IgD-negative memory B cell (primary cell): ENCODE measurements at regions not wholly inside any gene's neighbourhood (a gene's known extent, or its start where the extent isn't known, plus 50 kb on each side); places are given as distances from the start of the nearest gene placed in this dataset.
"Not testable (repeated sequence)": the region's sequence is repeated elsewhere in the genome, so short reads cannot be mapped to it uniquely, and the experiment has no call there.

Experiments
- H3K27ac Mint-ChIP-seq, 3 donors: one replicate each; pipeline ENCODE4 v1.8.0; 2020 to 2022; ENCODE audit warnings: mild to moderate bottlenecking in 3 of 3, mixed read lengths in 3 of 3, moderate library complexity in 1 of 3
- H3K27me3 Mint-ChIP-seq: one replicate; pipeline ENCODE4 v1.8.0; 2021; ENCODE audit warnings: mixed read lengths
- H3K36me3 Mint-ChIP-seq: one replicate; pipeline ENCODE4 v1.8.0; 2020; ENCODE audit warnings: mild to moderate bottlenecking, mixed read lengths
- H3K4me1 Mint-ChIP-seq, 3 donors: one replicate each; pipeline ENCODE4 v1.8.0; 2020 to 2022; ENCODE audit warnings: mixed read lengths in 3 of 3, mild to moderate bottlenecking in 1 of 3
- H3K4me3 Mint-ChIP-seq, 4 donors: one replicate each; pipeline ENCODE4 v1.8.0; 2020 to 2022; ENCODE audit warnings: mild to moderate bottlenecking in 4 of 4, mixed read lengths in 4 of 4, moderate library complexity in 3 of 4
- H3K9me3 Mint-ChIP-seq, 3 donors: one replicate each; pipeline ENCODE4 v1.8.0; 2020 to 2021; ENCODE audit warnings: mixed read lengths in 3 of 3, mild to moderate bottlenecking in 1 of 3

- not testable (repeated sequence) for H3K27me3 Mint-ChIP-seq, H3K4me1 Mint-ChIP-seq, H3K36me3 Mint-ChIP-seq, H3K9me3 Mint-ChIP-seq, H3K27ac Mint-ChIP-seq
- peak overlapping the region in 1 of 4 donors; percentile 22 for H3K4me3 Mint-ChIP-seq
Measured at GRCh38 chr9:41367301-41367700, 178.2 kb upstream of the ZNG1F start.

GRCh38 chr9:41361790-41362189, 172.7 kb upstream of the ZNG1F start:
- H3K27ac Mint-ChIP-seq, H3K9me3 Mint-ChIP-seq, H3K36me3 Mint-ChIP-seq: not testable (repeated sequence)

GRCh38 chr9:41359116-41359515, 170.0 kb upstream of the ZNG1F start:
- H3K9me3 Mint-ChIP-seq, H3K36me3 Mint-ChIP-seq, H3K4me1 Mint-ChIP-seq, H3K27me3 Mint-ChIP-seq: not testable (repeated sequence)
- H3K4me3 Mint-ChIP-seq = peak overlapping the region; percentile 69 to 99 (median 96)
- peak overlapping the region; percentile 75 to 96 (median 95) for H3K27ac Mint-ChIP-seq

More at GRCh38 chr9:41361790-41362189, 172.7 kb upstream of the ZNG1F start:
- not testable (repeated sequence) for H3K27me3 Mint-ChIP-seq, H3K4me1 Mint-ChIP-seq, H3K4me3 Mint-ChIP-seq

GRCh38 chr9:41358682-41359081, 169.6 kb upstream of the ZNG1F start:
- H3K9me3 Mint-ChIP-seq, H3K36me3 Mint-ChIP-seq, H3K4me1 Mint-ChIP-seq, H3K27me3 Mint-ChIP-seq: not testable (repeated sequence)
- Mint-ChIP-seq H3K4me3 (peak overlapping the region; percentile 69 to 99 (median 96)), H3K27ac (peak overlapping the region; percentile 75 to 96 (median 95))

- Mint-ChIP-seq H3K4me3 (peak overlapping the region; percentile 69 to 99 (median 86)), H3K27ac (peak overlapping the region in 2 of 3 donors; percentile 71 to 75)
- not testable (repeated sequence) for H3K9me3 Mint-ChIP-seq, H3K4me1 Mint-ChIP-seq, H3K27me3 Mint-ChIP-seq, H3K36me3 Mint-ChIP-seq
Measured at GRCh38 chr9:41357918-41358404, 168.8 kb upstream of the ZNG1F start.

GRCh38 chr9:41357350-41357748, 168.2 kb upstream of the ZNG1F start:
- H3K4me3 Mint-ChIP-seq = peak overlapping the region in 3 of 4 donors; percentile 69 to 97 (median 74)
- not testable (repeated sequence) for H3K4me1 Mint-ChIP-seq, H3K27me3 Mint-ChIP-seq, H3K36me3 Mint-ChIP-seq, H3K9me3 Mint-ChIP-seq
- H3K27ac Mint-ChIP-seq = peak overlapping the region in 1 of 3 donors; percentile 75

- peak overlapping the region in 3 of 4 donors; percentile 80 to 97 (median 95) for H3K4me3 Mint-ChIP-seq
- H3K4me1 Mint-ChIP-seq, H3K9me3 Mint-ChIP-seq, H3K36me3 Mint-ChIP-seq, H3K27me3 Mint-ChIP-seq: not testable (repeated sequence)
- H3K27ac Mint-ChIP-seq = peak overlapping the region in 2 of 3 donors; percentile 46 to 96
Measured at GRCh38 chr9:41356588-41357349, 167.7 kb upstream of the ZNG1F start.

- not testable (repeated sequence) for H3K4me1 Mint-ChIP-seq, H3K27me3 Mint-ChIP-seq, H3K36me3 Mint-ChIP-seq, H3K9me3 Mint-ChIP-seq
- Mint-ChIP-seq H3K27ac (peak overlapping the region in 2 of 3 donors; percentile 85 to 96), H3K4me3 (peak overlapping the region in 3 of 4 donors; percentile 63 to 95 (median 66))
Measured at GRCh38 chr9:41355712-41356450, 166.8 kb upstream of the ZNG1F start.

GRCh38 chr9:41354978-41355377, 165.9 kb upstream of the ZNG1F start:
- Mint-ChIP-seq H3K4me3 (peak overlapping the region; percentile 72 to 83 (median 76)), H3K27ac (peak overlapping the region in 2 of 3 donors; percentile 59 to 85)
- not testable (repeated sequence) for H3K9me3 Mint-ChIP-seq, H3K27me3 Mint-ChIP-seq, H3K4me1 Mint-ChIP-seq, H3K36me3 Mint-ChIP-seq

- Mint-ChIP-seq H3K4me3 (peak overlapping the region; percentile 59 to 83 (median 73)), H3K27ac (peak overlapping the region in 1 of 3 donors; percentile 85)
- not testable (repeated sequence) for H3K36me3 Mint-ChIP-seq, H3K4me1 Mint-ChIP-seq, H3K27me3 Mint-ChIP-seq, H3K9me3 Mint-ChIP-seq
Measured at GRCh38 chr9:41354060-41354934, 165.2 kb upstream of the ZNG1F start.

- H3K36me3 Mint-ChIP-seq, H3K27me3 Mint-ChIP-seq, H3K4me3 Mint-ChIP-seq, H3K27ac Mint-ChIP-seq, H3K4me1 Mint-ChIP-seq, H3K9me3 Mint-ChIP-seq: not testable (repeated sequence)
Measured at GRCh38 chr9:41353026-41353425, 163.9 kb upstream of the ZNG1F start.

GRCh38 chr9:41352390-41352789, 163.3 kb upstream of the ZNG1F start:
- not testable (repeated sequence) for H3K27me3 Mint-ChIP-seq, H3K4me3 Mint-ChIP-seq, H3K4me1 Mint-ChIP-seq, H3K27ac Mint-ChIP-seq, H3K36me3 Mint-ChIP-seq, H3K9me3 Mint-ChIP-seq

GRCh38 chr9:41347893-41348292, 158.8 kb upstream of the ZNG1F start:
- not testable (repeated sequence) for H3K36me3 Mint-ChIP-seq, H3K27me3 Mint-ChIP-seq, H3K9me3 Mint-ChIP-seq, H3K4me3 Mint-ChIP-seq, H3K27ac Mint-ChIP-seq, H3K4me1 Mint-ChIP-seq

- not testable (repeated sequence) for H3K9me3 Mint-ChIP-seq, H3K4me1 Mint-ChIP-seq, H3K27ac Mint-ChIP-seq, H3K4me3 Mint-ChIP-seq, H3K27me3 Mint-ChIP-seq, H3K36me3 Mint-ChIP-seq
Measured at GRCh38 chr9:41332562-41332961, 143.4 kb upstream of the ZNG1F start.

- H3K4me3 Mint-ChIP-seq, H3K27ac Mint-ChIP-seq, H3K27me3 Mint-ChIP-seq, H3K36me3 Mint-ChIP-seq, H3K9me3 Mint-ChIP-seq, H3K4me1 Mint-ChIP-seq: not testable (repeated sequence)
Measured at GRCh38 chr9:41321277-41321676, 132.2 kb upstream of the ZNG1F start.
